Esophagus (tissue), 2 donors: ENCODE measurements at regions not wholly inside any gene's neighbourhood (a gene's known extent, or its start where the extent isn't known, plus 50 kb on each side); places are given as distances from the start of the nearest gene placed in this dataset.
"Not testable (repeated sequence)": the region's sequence is repeated elsewhere in the genome, so short reads cannot be mapped to it uniquely, and the experiment has no call there.

ENCODE experiments used
- H3K27ac ChIP-seq, 2 donors: one replicate each; pipeline ENCODE4 v1.5.1; 2013; ENCODE audit warnings: low read depth in 2 of 2, mild to moderate bottlenecking in 2 of 2, inconsistent platforms in 1 of 2, low read length in 1 of 2, moderate library complexity in 1 of 2
- H3K27me3 ChIP-seq, 2 donors: one replicate each; pipeline ENCODE4 v1.6.1; 2013; ENCODE audit warnings: low read length in 2 of 2, control low read depth in 1 of 2, mild to moderate bottlenecking in 1 of 2; ENCODE audit not compliant: insufficient read depth in 2 of 2, control insufficient read depth in 1 of 2
- H3K36me3 ChIP-seq, 2 donors: one replicate each; pipeline ENCODE4 v1.6.1; 2013; ENCODE audit warnings: low read length in 1 of 2; ENCODE audit not compliant: control insufficient read depth in 2 of 2, insufficient read depth in 2 of 2
- H3K4me1 ChIP-seq, 2 donors: one replicate each; pipeline ENCODE4 v1.6.1; 2013; ENCODE audit warnings: low read length in 1 of 2; ENCODE audit not compliant: control insufficient read depth in 2 of 2, insufficient read depth in 2 of 2
- H3K4me3 ChIP-seq, 2 donors: one replicate each; pipeline ENCODE4 v1.5.1; 2013; ENCODE audit warnings: low read length in 2 of 2, mild to moderate bottlenecking in 2 of 2, low read depth in 1 of 2, moderate library complexity in 1 of 2
- H3K9me3 ChIP-seq, 2 donors: one replicate each; pipeline ENCODE4 v1.6.1; 2013; ENCODE audit warnings: mild to moderate bottlenecking in 2 of 2, low read depth in 1 of 2, low read length in 1 of 2, moderate library complexity in 1 of 2; ENCODE audit not compliant: control insufficient read depth in 2 of 2, insufficient read depth in 1 of 2
- WGBS, 2 donors: extraction: QIAGEN DNeasy Blood & Tissue Kit; methylation state at CpG; one replicate each; pipeline ENCODE4 v1.1.7; 2013; 5-methylcytosine and 5-hydroxymethylcytosine counted together
- donor health status: healthy with polysubstance abuse.
- donor health status: Bipolar disorder and iron deficiency.

GRCh38 chr12:33825442-33825841 lies 196.9 kb upstream of the ALG10 start:
- Histone ChIP-seq H3K27me3 (no peaks in the 10 kb centered on the region), H3K4me3 (no peak overlapping the region), H3K36me3 (no peaks in the 10 kb centered on the region), H3K9me3 (peaks cover 0 to 2% of the 10 kb centered on the region in 2 donors), H3K4me1 (no peaks in the 10 kb centered on the region), H3K27ac (no peak overlapping the region)
- WGBS, 2 donors = 42 to 44% methylated on average over 2 of the region's 2 CpGs

- Histone ChIP-seq H3K4me1 (no peaks in the 10 kb centered on the region), H3K36me3 (no peaks in the 10 kb centered on the region), H3K27ac (no peak overlapping the region), H3K9me3 (peaks cover 0 to 2% of the 10 kb centered on the region in 2 donors), H3K4me3 (no peak overlapping the region), H3K27me3 (no peaks in the 10 kb centered on the region)
- 61 to 83% methylated on average over 2 of the region's 2 CpGs for WGBS, 2 donors
Measured at GRCh38 chr12:33825986-33826602, 196.2 kb upstream of the ALG10 start.

- Histone ChIP-seq H3K9me3 (peaks cover 0 to 2% of the 10 kb centered on the region in 2 donors), H3K4me1 (no peaks in the 10 kb centered on the region), H3K36me3 (no peaks in the 10 kb centered on the region), H3K4me3 (no peak overlapping the region), H3K27ac (no peak overlapping the region), H3K27me3 (no peaks in the 10 kb centered on the region)
- 72 to 74% methylated on average over 1 of the region's 1 CpG for WGBS, 2 donors
Measured at GRCh38 chr12:33828326-33828725, 194.0 kb upstream of the ALG10 start.

GRCh38 chr12:33830070-33830469 lies 192.2 kb upstream of the ALG10 start:
- H3K4me1 ChIP-seq = no peaks in the 10 kb centered on the region
- WGBS, 2 donors = 75 to 88% methylated on average over 2 of the region's 2 CpGs

GRCh38 chr12:33832900-33833299 lies 189.4 kb upstream of the ALG10 start:
- WGBS, 2 donors = 51 to 70% methylated on average over 3 of the region's 3 CpGs
- Histone ChIP-seq H3K27me3 (no peaks in the 10 kb centered on the region), H3K27ac (no peak overlapping the region), H3K9me3 (peaks cover 0 to 2% of the 10 kb centered on the region in 2 donors), H3K36me3 (no peaks in the 10 kb centered on the region), H3K4me1 (no peaks in the 10 kb centered on the region), H3K4me3 (no peak overlapping the region)

More at GRCh38 chr12:33830070-33830469, 192.2 kb upstream of the ALG10 start:
- Histone ChIP-seq H3K4me3 (no peak overlapping the region), H3K36me3 (no peaks in the 10 kb centered on the region), H3K9me3 (peaks cover 0 to 2% of the 10 kb centered on the region in 2 donors), H3K27ac (no peak overlapping the region), H3K27me3 (no peaks in the 10 kb centered on the region)

- Histone ChIP-seq H3K9me3 (peaks cover 0 to 2% of the 10 kb centered on the region in 2 donors), H3K27me3 (no peaks in the 10 kb centered on the region), H3K4me3 (no peak overlapping the region), H3K27ac (no peak overlapping the region), H3K4me1 (no peaks in the 10 kb centered on the region), H3K36me3 (no peaks in the 10 kb centered on the region)
- 76% methylated on average over 1 of the region's 1 CpG for WGBS, 2 donors
Measured at GRCh38 chr12:33834672-33835071, 187.6 kb upstream of the ALG10 start.

- 41 to 94% methylated on average over 1 of the region's 1 CpG for WGBS, 2 donors
- no peaks in the 10 kb centered on the region for H3K4me1 ChIP-seq
- H3K36me3 ChIP-seq = no peaks in the 10 kb centered on the region
- no peak overlapping the region for H3K27ac ChIP-seq
- no peaks in the 10 kb centered on the region for H3K27me3 ChIP-seq
- H3K9me3 ChIP-seq = no peaks in the 10 kb centered on the region
- H3K4me3 ChIP-seq = no peak overlapping the region
Measured at GRCh38 chr12:33876618-33877017, 145.7 kb upstream of the ALG10 start.

- H3K36me3 ChIP-seq = no peaks in the 10 kb centered on the region
- no peak overlapping the region for H3K27ac ChIP-seq
- WGBS, 2 donors = 60 to 80% methylated on average over 3 of the region's 3 CpGs
- no peak overlapping the region for H3K4me3 ChIP-seq
- H3K9me3 ChIP-seq = no peaks in the 10 kb centered on the region
- H3K27me3 ChIP-seq = no peaks in the 10 kb centered on the region
- H3K4me1 ChIP-seq = no peaks in the 10 kb centered on the region
Measured at GRCh38 chr12:33892425-33892824, 129.9 kb upstream of the ALG10 start.

GRCh38 chr12:33920460-33920859 lies 101.8 kb upstream of the ALG10 start:
- not testable (repeated sequence) for H3K36me3 ChIP-seq
- WGBS, 2 donors = 79 to 82% methylated on average over 5 of the region's 5 CpGs

GRCh38 chr12:33926095-33926494 lies 96.2 kb upstream of the ALG10 start:
- Histone ChIP-seq H3K4me1 (no peaks in the 10 kb centered on the region), H3K27me3 (no peaks in the 10 kb centered on the region), H3K4me3 (no peak overlapping the region), H3K9me3 (no peaks in the 10 kb centered on the region), H3K36me3 (no peaks in the 10 kb centered on the region), H3K27ac (no peak overlapping the region)
- 70 to 80% methylated on average over 3 of the region's 3 CpGs for WGBS, 2 donors

More at GRCh38 chr12:33920460-33920859, 101.8 kb upstream of the ALG10 start:
- not testable (repeated sequence) for H3K4me3 ChIP-seq, H3K4me1 ChIP-seq, H3K27ac ChIP-seq, H3K27me3 ChIP-seq, H3K9me3 ChIP-seq
